CD4-positive, alpha-beta T cell treated with Interleukin-1 beta for 1 hour (primary cell): ENCODE measurements at regions not wholly inside any gene's neighbourhood (a gene's known extent, or its start where the extent isn't known, plus 50 kb on each side); places are given as distances from the start of the nearest gene placed in this dataset.

ENCODE experiments used
- DNase-seq, 2 donors: peaks; one replicate each; pipeline ENCODE4 v3.0.0-alpha.2; 2020 to 2022

- DNase-seq, result no peak
These were observed 52.9 kb upstream of the SLC28A3 start for GRCh38 chr9:84393266-84393950.

GRCh38 chr9:84394036-84394435 is 53.5 kb upstream of the SLC28A3 start:
- DNase-seq, result no peak

- peak; percentile 57 to 60 for DNase-seq
These were observed 56.7 kb upstream of the SLC28A3 start for GRCh38 chr9:84397151-84397728.

DNA sequence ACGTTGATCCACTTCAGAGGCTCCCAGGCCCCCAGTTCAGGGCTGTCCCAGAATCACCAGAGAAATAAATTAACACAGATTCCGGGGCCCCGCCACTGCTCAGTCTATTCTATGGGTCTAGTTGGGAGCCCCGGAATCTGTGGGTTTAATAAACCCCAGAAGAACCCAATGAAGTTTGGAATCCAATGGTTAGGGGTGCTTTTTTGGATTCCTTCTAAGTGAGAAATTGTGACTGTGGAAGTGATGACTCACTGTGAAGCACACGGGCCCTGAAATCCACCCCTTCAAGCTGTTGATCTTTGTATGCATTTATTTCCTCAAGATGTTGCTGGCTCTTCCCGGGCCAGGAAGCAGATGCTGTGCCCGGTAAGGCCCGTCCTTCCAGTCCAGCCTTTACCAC is 57.3 kb upstream of the SLC28A3 start:
- no peak for DNase-seq

- no peak for DNase-seq
These were observed 62.0 kb upstream of the SLC28A3 start for GRCh38 chr9:84402517-84402916.

DNA sequence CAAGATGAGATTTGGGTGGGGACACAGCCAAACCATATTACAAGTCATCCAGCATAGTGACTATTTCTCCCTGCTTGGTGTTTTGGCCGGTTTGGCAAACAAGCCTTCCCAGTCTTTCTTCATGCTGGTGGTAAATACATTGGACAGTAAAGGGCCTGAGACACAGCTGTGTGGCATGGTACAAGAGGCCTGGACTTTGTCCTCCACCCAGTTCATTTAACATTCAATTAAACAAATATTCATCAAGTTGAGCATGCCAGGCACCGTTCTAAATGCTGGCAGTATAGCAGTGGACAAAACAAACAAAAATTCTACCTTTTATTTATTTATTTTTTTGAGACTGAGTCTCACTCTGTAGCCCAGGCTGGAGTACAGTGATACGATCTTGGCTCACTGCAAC is 62.7 kb upstream of the SLC28A3 start:
- no peak for DNase-seq

- DNase-seq, result no peak
These were observed 63.6 kb upstream of the SLC28A3 start for GRCh38 chr9:84404095-84404686.

DNA sequence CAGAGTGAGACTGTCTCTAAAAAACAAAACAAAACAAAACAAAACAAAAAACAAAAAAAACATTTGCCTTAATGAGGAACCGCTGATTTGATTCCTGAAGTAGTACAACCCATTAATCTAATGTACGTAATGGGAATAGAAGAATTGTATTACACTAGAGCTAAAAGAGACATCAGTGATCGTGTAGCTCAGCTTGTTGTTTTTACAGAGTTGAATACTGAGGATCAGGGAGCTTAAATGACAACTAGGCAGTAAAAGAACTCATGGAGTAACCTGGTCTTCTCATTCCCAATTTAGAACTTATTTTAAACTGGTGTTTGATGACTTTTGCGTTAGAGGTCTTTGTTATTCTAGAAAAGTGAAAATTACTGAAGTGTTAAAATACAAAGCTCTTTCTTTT is 65.1 kb upstream of the SLC28A3 start:
- no peak for DNase-seq

- DNase-seq, result no peak
These were observed 67.9 kb upstream of the SLC28A3 start for GRCh38 chr9:84408416-84408815.

GRCh38 chr9:84411683-84412267 is 71.2 kb upstream of the SLC28A3 start:
- no peak for DNase-seq

GRCh38 chr9:84412654-84413053 is 72.1 kb upstream of the SLC28A3 start:
- DNase-seq, result no peak

DNA sequence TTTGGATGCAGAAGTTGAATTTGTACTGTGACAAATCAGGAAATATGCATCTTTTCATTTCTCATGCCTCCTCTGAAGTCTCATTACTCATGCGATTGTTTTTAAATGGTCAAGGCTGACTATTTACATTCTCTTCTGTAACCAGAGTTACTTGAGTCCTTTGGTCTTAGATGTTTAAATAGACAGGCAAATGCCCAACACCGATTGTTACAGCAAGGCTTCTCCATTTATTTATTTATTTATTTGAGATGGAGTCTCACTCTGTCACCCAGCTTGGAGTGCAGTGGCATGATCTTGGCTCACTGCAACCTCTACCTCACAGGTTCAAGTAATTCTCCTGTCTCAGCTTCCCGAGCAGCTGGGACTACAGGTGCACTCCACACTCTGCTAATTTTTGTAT is 72.7 kb upstream of the SLC28A3 start:
- no peak for DNase-seq

GRCh38 chr9:84419031-84419602 is 78.6 kb upstream of the SLC28A3 start:
- no peak for DNase-seq

DNA sequence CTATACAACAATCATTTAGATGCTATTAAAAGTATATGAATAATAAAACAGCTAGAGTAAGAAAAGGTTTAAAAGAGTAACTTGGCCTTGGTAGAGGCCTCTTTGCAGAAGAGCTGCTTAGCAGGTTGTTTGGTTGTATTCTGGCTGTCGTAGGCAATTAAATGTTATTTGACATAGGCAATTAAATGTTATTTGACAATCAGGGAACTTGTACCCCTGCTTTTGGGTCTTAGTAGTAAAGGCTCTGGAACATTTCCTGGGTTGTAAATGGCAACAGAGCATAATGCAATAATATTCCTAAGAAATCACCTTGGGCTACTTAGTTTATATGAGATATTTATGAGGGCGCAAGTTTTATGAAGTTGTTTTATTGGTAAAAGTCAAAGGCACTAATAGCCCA is 84.4 kb upstream of the SLC28A3 start:
- DNase-seq, result no peak

- no peak for DNase-seq
These were observed 92.2 kb upstream of the SLC28A3 start for GRCh38 chr9:84432746-84433145.

DNA sequence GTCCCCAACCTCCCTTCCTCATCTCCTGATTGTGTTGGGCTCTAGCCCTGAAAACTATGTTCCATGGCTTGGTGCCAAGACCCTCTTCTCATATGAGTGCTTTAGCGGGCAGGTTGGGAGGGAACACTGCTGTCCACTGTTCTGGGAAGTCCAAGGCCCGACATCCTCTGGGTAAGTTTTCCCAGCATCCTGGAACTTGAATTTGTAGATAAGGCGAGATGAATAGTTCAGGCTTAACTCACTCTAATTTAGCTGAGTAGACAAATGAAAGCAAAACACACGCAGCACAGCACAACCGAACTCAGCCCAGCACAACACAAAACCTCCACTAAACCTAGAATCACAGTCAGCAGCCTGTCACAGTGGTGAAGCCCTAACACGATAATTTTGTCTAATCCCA is 95.3 kb upstream of the SLC28A3 start:
- no peak for DNase-seq

- DNase-seq, result no peak
These were observed 96.0 kb upstream of the SLC28A3 start for GRCh38 chr9:84436386-84437109.

DNA sequence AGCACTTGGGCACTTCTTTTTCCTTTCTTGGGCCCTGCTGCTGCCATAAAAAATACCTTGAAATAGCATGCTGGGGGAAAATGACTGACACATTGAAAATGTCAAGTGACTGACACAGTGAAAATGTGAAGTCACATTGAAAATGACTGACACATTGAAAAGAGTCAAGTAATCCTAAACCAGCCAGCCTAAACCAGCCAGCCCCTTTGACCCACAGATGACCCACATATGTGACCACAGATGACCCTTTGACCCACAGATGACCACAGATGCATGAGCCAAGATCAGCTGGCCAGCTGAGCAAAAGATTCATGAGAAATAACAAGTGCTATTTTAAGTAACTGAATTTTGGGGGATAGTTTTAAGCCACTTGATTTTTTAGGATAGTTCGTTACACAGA is 97.8 kb upstream of the SLC28A3 start:
- no peak for DNase-seq

- DNase-seq, result no peak
These were observed 98.7 kb upstream of the SLC28A3 start for GRCh38 chr9:84439250-84439649.

DNA sequence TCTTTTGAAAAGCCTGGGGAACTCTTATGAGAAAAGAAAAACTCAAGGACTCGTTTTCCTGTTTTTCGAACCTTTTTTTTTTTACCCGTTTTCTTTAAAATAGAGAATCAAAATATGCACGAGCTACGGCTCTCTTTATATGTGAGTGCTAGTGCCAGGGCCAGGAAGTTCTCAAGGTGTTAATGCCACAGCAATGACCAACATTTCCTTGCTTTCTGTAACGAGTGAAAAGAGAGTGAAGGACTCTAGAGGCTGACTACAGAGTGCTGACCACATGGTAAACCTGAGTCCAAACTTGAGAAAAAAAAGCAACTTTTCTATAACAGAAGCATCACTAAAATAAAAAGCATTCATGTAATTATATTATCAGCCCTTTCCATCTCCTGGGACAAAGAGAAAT is 102.2 kb upstream of the SLC28A3 start:
- DNase-seq, result no peak

DNA sequence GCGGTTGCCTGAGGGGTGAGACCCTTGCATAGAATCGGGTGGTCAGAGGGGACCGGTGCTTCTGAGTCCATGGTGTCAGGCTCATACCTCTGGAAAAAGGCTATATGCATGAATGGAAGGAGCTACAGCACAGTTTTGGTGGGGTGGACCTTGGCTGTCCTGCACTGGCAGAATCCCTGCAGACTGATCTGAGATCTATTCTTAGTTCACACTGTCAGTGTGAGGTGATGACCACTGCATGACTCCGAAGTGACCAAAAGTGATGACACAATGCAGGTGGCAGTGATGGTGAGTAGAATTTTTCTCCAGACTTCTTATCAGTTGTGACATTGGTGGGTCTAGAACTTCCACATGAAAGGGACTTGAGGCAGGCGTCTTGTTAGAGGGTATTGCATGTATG is 105.2 kb upstream of the SLC28A3 start:
- DNase-seq, result no peak

GRCh38 chr9:84447305-84447704 is 106.7 kb upstream of the SLC28A3 start:
- no peak for DNase-seq

DNA sequence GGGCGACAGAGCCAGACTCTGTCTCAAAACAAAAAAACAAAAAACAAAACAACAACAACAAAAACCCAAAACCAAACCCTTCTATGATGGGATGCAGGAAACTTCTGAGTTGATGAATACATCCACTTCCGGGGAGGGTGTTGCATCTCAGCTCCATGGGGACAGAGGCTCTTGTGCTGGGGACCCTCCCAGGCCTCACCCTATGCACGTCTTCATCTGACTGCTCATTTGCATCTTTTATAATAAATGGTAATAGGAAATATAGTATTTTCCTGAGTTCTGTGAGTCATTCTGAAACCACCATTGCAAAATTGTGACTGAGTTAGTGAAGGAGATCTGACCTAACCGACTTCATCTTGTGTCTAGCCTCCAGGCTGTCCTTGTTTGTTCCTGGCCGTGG is 109.5 kb upstream of the SLC28A3 start:
- DNase-seq, result no peak
